Mesothelial cell of epicardium (in vitro differentiated cells): ENCODE measurements at regions not wholly inside any gene's neighbourhood (a gene's known extent, or its start where the extent isn't known, plus 50 kb on each side); places are given as distances from the start of the nearest gene placed in this dataset.

Source experiments
- DNase-seq, 2 experiments: peaks; one replicate each; pipeline ENCODE4 v3.0.0; 2021; ENCODE audit warnings: low spot score in 2 of 2; ENCODE audit not compliant: unreplicated experiment in 2 of 2
- H3K27ac Mint-ChIP-seq: 2 replicates; pipeline ENCODE4 v1.8.0; 2021; ENCODE audit warnings: mixed read lengths
- H3K27me3 Mint-ChIP-seq: 2 replicates; pipeline ENCODE4 v1.8.0; 2021; ENCODE audit warnings: low read depth, mixed read lengths
- H3K36me3 Mint-ChIP-seq: 2 replicates; pipeline ENCODE4 v1.8.0; 2021; ENCODE audit warnings: mixed read lengths
- H3K4me1 Mint-ChIP-seq: 2 replicates; pipeline ENCODE4 v1.8.0; 2021; ENCODE audit warnings: mixed read lengths
- H3K4me3 Mint-ChIP-seq: 2 replicates; pipeline ENCODE4 v1.8.0; 2021; ENCODE audit warnings: mild to moderate bottlenecking, moderate library complexity, mixed read lengths
- H3K9me3 Mint-ChIP-seq: 2 replicates; pipeline ENCODE4 v1.8.0; 2021; ENCODE audit warnings: mixed read lengths
- TF ChIP-seq, protein P1 (sequence below): fragments of 200-600 bp; sonication (generic); IDR thresholded peaks from one replicate; pipeline ENCODE4 v1.5.0; 2021; ENCODE audit warnings: antibody characterized with exemption; ENCODE audit not compliant: unreplicated experiment

DNA sequence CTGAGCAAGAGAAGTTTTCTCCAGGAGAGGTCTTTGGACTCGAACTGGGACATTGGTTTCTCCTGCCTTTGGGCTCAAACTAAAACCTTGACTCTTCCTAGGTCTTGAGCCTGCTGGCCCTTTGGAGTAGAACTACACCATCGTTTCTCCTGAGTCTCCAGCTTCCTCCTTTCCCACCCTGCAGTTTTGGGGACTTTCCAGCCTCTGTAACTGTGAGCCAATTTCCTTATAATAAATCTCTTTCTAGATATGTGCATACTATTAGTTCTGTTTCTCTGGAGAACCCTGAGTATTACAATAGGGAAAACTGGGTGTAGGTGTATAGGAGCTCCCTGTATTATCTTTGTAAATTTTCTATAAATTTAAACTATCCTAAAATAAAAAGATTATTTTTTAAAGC, 219.8 kb upstream of the AGAP1 start:
- TF ChIP-seq, protein P1, sequence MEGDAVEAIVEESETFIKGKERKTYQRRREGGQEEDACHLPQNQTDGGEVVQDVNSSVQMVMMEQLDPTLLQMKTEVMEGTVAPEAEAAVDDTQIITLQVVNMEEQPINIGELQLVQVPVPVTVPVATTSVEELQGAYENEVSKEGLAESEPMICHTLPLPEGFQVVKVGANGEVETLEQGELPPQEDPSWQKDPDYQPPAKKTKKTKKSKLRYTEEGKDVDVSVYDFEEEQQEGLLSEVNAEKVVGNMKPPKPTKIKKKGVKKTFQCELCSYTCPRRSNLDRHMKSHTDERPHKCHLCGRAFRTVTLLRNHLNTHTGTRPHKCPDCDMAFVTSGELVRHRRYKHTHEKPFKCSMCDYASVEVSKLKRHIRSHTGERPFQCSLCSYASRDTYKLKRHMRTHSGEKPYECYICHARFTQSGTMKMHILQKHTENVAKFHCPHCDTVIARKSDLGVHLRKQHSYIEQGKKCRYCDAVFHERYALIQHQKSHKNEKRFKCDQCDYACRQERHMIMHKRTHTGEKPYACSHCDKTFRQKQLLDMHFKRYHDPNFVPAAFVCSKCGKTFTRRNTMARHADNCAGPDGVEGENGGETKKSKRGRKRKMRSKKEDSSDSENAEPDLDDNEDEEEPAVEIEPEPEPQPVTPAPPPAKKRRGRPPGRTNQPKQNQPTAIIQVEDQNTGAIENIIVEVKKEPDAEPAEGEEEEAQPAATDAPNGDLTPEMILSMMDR, result no peak
- H3K27ac Mint-ChIP-seq, result no peak overlapping the region
- H3K27me3 Mint-ChIP-seq, result peaks cover 8% of the 10 kb centered on the region
- peaks cover 1% of the 10 kb centered on the region for H3K36me3 Mint-ChIP-seq
- H3K9me3 Mint-ChIP-seq, result peaks cover 19% of the 10 kb centered on the region
- H3K4me3 Mint-ChIP-seq, result no peak overlapping the region
- DNase-seq, result no peak
- peaks cover 5% of the 10 kb centered on the region for H3K4me1 Mint-ChIP-seq

DNA sequence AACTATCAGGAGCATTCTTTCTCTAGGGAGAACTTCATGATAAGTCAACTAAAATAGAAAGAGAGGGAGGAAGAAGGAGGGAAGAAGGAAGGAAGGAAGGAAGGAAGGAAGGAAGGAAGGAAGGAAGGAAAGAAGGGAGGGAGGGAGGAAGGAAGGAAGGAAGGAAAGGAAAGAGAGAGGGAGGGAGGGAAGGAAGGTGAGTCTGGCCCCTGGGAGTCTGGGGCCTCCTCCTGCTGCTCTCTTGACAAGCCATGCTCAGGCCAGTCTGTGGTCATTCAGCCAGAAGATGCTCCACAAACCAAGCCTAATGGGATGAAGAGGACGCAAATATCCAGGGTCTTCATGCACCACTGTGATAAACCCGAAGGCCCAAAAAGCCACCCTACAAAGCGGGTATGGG, 216.4 kb upstream of the AGAP1 start:
- Mint-ChIP-seq H3K4me3 (no peak overlapping the region), H3K36me3 (peaks cover 1% of the 10 kb centered on the region), H3K4me1 (no peaks in the 10 kb centered on the region), H3K9me3 (peaks cover 19% of the 10 kb centered on the region), H3K27ac (no peak overlapping the region), H3K27me3 (peaks cover 11% of the 10 kb centered on the region)
- TF ChIP-seq, protein P1, result no peak
- no peak for DNase-seq

DNA sequence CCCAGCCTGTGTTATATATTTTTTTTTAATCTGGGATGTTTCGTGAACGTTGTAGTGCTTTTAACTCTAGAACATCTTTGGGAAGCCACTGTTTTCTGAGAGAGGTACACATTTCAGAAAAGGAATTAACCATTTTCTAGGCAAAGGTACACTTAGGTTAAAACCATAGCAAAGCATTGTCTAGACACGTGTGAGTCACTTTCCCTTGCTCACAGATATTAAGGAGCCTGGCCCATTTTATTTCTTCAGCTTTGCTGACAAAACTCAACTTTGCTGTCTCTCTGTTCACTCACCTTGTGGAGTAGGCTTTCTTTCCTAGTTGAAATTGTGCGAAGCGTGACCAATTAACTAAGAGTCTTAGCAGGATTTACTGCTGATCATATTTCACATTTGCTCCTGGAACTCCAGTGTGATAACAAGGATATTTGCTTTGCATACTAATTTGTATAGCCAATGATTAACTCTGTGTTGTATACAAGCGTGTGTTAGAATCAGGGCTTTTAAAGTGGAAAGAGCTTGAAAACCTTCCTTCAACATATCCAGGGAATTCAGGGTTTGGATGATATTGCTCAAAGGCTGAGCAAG, 215.0 kb upstream of the AGAP1 start:
- Mint-ChIP-seq H3K4me1 (no peaks in the 10 kb centered on the region), H3K9me3 (peaks cover 19% of the 10 kb centered on the region), H3K4me3 (no peak overlapping the region), H3K27me3 (peaks cover 13% of the 10 kb centered on the region), H3K27ac (no peak overlapping the region), H3K36me3 (peaks cover 1% of the 10 kb centered on the region)
- TF ChIP-seq, protein P1, result no peak
- DNase-seq, result no peak

DNA sequence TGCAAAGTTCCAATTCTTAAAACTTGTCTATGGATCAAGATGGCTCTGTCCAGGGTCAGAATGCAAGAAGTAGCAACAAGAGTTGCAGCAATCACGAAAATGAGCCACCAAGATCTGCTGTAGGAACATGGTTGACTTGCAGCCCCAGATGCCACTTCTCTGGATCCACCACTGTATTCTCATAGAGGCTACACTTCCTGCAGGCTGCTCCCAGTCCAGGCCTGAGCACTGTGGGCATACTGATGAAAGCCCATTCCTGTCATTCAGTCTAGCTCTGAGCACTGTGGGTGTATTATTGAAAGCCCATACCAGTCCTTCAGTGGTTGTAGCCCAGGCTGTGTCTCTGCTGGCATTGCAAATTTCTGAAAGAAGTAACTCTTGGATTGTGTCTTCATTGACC, 213.9 kb upstream of the AGAP1 start:
- Mint-ChIP-seq H3K27ac (no peak overlapping the region), H3K9me3 (peaks cover 19% of the 10 kb centered on the region)
- TF ChIP-seq, protein P1, result no peak

DNA sequence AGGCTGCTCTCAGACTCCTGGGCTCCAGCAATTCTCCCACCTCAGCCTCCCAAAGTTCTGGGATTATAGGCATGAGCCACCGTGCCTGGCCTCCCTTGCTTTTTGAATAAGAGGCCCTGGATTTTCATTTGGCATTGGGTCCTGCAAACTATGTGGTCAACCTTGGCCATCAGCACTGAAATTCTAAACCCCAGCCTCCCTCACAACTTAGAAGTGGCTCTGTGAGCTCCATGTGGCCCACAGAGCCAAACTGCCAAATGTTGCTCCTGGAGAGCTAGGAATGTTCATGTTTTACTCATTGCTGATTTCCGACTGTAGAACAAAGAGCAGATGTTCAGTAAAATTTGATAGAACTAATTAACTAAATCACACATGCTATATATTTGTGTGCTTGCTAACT, 210.6 kb upstream of the AGAP1 start:
- Mint-ChIP-seq H3K9me3 (peaks cover 12% of the 10 kb centered on the region), H3K27me3 (peaks cover 14% of the 10 kb centered on the region), H3K4me3 (no peak overlapping the region), H3K4me1 (peaks cover 4% of the 10 kb centered on the region), H3K27ac (no peak overlapping the region), H3K36me3 (no peaks in the 10 kb centered on the region)
- no peak for DNase-seq
- TF ChIP-seq, protein P1, result no peak

More for the DNA sequence above, 213.9 kb upstream of the AGAP1 start:
- no peaks in the 10 kb centered on the region for H3K4me1 Mint-ChIP-seq
- no peaks in the 10 kb centered on the region for H3K36me3 Mint-ChIP-seq
- no peak overlapping the region for H3K4me3 Mint-ChIP-seq
- peaks cover 13% of the 10 kb centered on the region for H3K27me3 Mint-ChIP-seq
- DNase-seq, result no peak
